ENCODE measurements at regions not wholly inside any gene's neighbourhood (a gene's known extent, or its start where the extent isn't known, plus 50 kb on each side); places are given as distances from the start of the nearest gene placed in this dataset.
"Not testable (repeated sequence)": the region's sequence is repeated elsewhere in the genome, so short reads cannot be mapped to it uniquely, and the experiment has no call there.

- no peak for DNase-seq
Observed at GRCh38 chr22:48429446-48430020, 1398.1 kb downstream of the BRD1 start.

GRCh38 chr22:48428631-48429371 is 1398.9 kb downstream of the BRD1 start:
- DNase-seq: no peak

- no peak for DNase-seq
Observed at GRCh38 chr22:48427731-48428211, 1399.9 kb downstream of the BRD1 start.

- no peak for DNase-seq
Observed at GRCh38 chr22:48426466-48427380, 1401.0 kb downstream of the BRD1 start.

- DNase-seq: no peak
Observed at GRCh38 chr22:48425641-48426040, 1402.0 kb downstream of the BRD1 start.

- DNase-seq: no peak
Observed at GRCh38 chr22:48425091-48425506, 1402.6 kb downstream of the BRD1 start.

- no peak for DNase-seq
Observed at GRCh38 chr22:48424661-48425060, 1403.0 kb downstream of the BRD1 start.

GRCh38 chr22:48424201-48424627 is 1403.5 kb downstream of the BRD1 start:
- DNase-seq: no peak

- no peak for DNase-seq
Observed at GRCh38 chr22:48423481-48423911, 1404.2 kb downstream of the BRD1 start.

- no peak for DNase-seq
Observed at GRCh38 chr22:48422900-48423480, 1404.7 kb downstream of the BRD1 start.

GRCh38 chr22:48418831-48419230 is 1408.8 kb downstream of the BRD1 start:
- no peak for DNase-seq

- no peak for DNase-seq
Observed at GRCh38 chr22:48417225-48418070, 1410.2 kb downstream of the BRD1 start.

GRCh38 chr22:48416396-48417224 is 1411.1 kb downstream of the BRD1 start:
- DNase-seq: no peak

- no peak for DNase-seq
Observed at GRCh38 chr22:48415520-48415919, 1412.2 kb downstream of the BRD1 start.

- no peak for DNase-seq
Observed at GRCh38 chr22:48414651-48415050, 1413.0 kb downstream of the BRD1 start.

- DNase-seq: not testable (repeated sequence)
Observed at GRCh38 chr22:48412931-48413330, 1414.7 kb downstream of the BRD1 start.

GRCh38 chr22:48410536-48410935 is 1417.1 kb downstream of the BRD1 start:
- no peak for DNase-seq

- no peak for DNase-seq
Observed at GRCh38 chr22:48407256-48407955, 1420.3 kb downstream of the BRD1 start.

- DNase-seq: no peak
Observed at GRCh38 chr22:48406161-48406560, 1421.5 kb downstream of the BRD1 start.

- DNase-seq: no peak
Observed at GRCh38 chr22:48405741-48406140, 1421.9 kb downstream of the BRD1 start.

All from NCI-H1930 (cell line).